ENCODE measurements at regions not wholly inside any gene's neighbourhood (a gene's known extent, or its start where the extent isn't known, plus 50 kb on each side); places are given as distances from the start of the nearest gene placed in this dataset.
"Not testable (repeated sequence)": the region's sequence is repeated elsewhere in the genome, so short reads cannot be mapped to it uniquely, and the experiment has no call there.

- TF ChIP-seq CTCF (IDR thresholded peaks at IDR 0.05; ENCODE audit: low read depth, low read length, missing input control); JUND (IDR thresholded peaks at IDR 0.05); TAF1 (conservative IDR thresholded peaks at IDR 0.05); FOXA1 (IDR thresholded peaks at IDR 0.05); GABPA (IDR thresholded peaks at IDR 0.05 in 1 of 2, conservative IDR thresholded peaks at IDR 0.05 in 1 of 2); HNF4A (conservative IDR thresholded peaks at IDR 0.05); REST (IDR thresholded peaks at IDR 0.05); RAD21 (IDR thresholded peaks at IDR 0.05); SP1 (IDR thresholded peaks at IDR 0.05); EGR1 (IDR thresholded peaks at IDR 0.05; ENCODE audit: low read depth in 2 of 2); YY1 (IDR thresholded peaks at IDR 0.05): not testable (repeated sequence)
- TF ChIP-seq, protein P1, sequence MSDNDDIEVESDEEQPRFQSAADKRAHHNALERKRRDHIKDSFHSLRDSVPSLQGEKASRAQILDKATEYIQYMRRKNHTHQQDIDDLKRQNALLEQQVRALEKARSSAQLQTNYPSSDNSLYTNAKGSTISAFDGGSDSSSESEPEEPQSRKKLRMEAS (IDR thresholded peaks at IDR 0.05): not testable (repeated sequence)
- TF ChIP-seq, protein P2, sequence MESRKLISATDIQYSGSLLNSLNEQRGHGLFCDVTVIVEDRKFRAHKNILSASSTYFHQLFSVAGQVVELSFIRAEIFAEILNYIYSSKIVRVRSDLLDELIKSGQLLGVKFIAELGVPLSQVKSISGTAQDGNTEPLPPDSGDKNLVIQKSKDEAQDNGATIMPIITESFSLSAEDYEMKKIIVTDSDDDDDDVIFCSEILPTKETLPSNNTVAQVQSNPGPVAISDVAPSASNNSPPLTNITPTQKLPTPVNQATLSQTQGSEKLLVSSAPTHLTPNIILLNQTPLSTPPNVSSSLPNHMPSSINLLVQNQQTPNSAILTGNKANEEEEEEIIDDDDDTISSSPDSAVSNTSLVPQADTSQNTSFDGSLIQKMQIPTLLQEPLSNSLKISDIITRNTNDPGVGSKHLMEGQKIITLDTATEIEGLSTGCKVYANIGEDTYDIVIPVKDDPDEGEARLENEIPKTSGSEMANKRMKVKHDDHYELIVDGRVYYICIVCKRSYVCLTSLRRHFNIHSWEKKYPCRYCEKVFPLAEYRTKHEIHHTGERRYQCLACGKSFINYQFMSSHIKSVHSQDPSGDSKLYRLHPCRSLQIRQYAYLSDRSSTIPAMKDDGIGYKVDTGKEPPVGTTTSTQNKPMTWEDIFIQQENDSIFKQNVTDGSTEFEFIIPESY (IDR thresholded peaks at IDR 0.05): not testable (repeated sequence)
Measured at GRCh38 chr9:39656960-39657603, 301.6 kb downstream of the SPATA31A1 start.

Data from liver (tissue), 3 donors.